GM18517 (cell line): ENCODE measurements at regions not wholly inside any gene's neighbourhood (a gene's known extent, or its start where the extent isn't known, plus 50 kb on each side); places are given as distances from the start of the nearest gene placed in this dataset.

Source experiments
- ATAC-seq: cut with Tn5 transposase; IDR thresholded peaks from one replicate; pipeline ENCODE4 v1.9.1; 2021; ENCODE audit warnings: mild to moderate bottlenecking, moderate library complexity; ENCODE audit not compliant: unreplicated experiment

- no peak for ATAC-seq
Measured at GRCh38 chr9:108473209-108474112, 382.3 kb downstream of the ACTL7B start.

GRCh38 chr9:108469654-108470053, 386.1 kb downstream of the ACTL7B start:
- ATAC-seq, result no peak

DNA sequence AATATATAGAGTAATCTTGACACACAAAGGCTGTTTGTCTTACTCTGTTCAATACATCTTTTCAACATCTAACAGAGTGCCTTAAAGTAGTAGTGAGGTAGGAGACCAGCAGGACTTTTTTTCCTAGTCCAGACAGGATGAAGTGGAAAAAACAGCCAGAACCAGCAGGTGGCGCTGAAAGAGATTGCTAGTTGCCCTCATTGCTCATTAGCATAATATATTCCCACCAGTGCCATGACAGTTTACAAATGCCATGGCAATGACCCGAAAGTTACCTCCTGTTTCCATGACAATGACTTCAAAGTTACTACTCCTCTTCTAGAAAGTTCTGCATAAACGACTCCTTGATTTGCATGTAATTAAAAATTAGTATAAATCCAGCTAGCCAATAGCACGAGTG, 387.4 kb downstream of the ACTL7B start:
- peak; percentile 59 for ATAC-seq

DNA sequence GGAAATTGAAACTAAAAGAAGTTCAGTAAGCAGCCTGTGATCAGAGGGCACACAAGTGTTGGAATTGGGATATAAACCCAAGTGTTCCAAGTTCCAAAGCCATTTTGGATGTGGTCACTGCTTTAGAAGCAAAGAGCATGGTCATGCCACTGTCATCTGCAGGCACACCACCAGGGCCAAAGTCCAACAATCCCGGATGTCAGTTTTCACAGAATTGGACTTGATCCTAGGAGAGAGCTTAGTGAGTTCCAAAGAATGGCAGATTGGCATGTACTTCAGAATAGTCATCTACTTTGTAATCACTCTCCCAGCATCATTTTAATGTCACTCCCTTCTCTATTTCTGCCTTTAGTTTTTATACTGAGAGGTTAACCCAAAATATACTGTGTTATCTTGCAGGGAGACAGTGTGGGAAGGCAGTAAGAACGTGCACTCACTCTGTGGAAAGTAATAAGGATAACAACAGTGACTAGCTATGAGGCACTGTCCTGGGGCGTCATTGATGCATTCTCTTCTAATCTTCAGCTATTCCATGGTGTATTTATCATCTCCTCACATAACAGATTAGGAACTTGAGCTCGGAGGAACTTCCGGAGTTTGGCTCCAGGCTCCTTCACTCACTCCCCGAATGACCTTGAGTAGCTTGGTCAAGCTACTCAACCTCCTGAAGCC, 388.0 kb downstream of the ACTL7B start:
- no peak for ATAC-seq

DNA sequence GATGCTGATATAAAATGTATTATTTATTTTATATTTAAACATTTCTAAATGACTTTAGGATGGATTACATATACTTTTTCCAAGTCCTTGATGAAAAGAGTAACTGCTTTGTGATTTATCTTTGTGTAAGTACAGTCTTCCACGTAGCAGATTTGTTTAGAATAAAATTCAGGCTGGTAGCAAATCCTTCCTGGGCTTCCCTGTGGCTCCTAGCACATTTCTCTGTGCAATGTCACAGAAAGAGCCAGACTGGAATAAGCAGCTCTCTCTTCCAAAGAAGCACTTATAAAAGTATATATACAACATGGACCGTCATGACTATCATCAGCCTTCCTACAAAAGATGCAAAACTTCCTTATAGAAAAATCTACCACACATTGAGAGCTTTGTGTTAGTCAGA, 388.6 kb downstream of the ACTL7B start:
- no peak for ATAC-seq

- ATAC-seq, result no peak
Measured at GRCh38 chr9:108466304-108466703, 389.5 kb downstream of the ACTL7B start.

- no peak for ATAC-seq
Measured at GRCh38 chr9:108463932-108464606, 391.7 kb downstream of the ACTL7B start.

DNA sequence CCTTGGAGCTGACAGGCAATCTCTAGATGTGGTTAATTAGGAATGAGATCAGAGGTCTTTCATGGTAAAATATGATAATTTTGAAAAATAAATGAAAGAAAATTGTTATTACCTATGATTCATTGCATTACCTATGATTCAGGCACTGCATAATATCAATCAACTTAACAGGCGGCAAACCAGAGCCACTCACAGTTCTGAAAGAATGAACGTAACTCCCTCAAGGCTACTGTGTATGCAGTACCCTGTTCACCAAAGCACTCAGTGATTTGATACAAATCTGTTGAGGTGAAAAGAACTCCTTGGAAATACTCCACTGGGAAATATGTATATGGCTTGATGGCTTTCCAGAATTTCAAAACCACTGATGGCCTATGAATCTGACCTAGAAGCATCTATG, 398.9 kb downstream of the ACTL7B start:
- no peak for ATAC-seq

DNA sequence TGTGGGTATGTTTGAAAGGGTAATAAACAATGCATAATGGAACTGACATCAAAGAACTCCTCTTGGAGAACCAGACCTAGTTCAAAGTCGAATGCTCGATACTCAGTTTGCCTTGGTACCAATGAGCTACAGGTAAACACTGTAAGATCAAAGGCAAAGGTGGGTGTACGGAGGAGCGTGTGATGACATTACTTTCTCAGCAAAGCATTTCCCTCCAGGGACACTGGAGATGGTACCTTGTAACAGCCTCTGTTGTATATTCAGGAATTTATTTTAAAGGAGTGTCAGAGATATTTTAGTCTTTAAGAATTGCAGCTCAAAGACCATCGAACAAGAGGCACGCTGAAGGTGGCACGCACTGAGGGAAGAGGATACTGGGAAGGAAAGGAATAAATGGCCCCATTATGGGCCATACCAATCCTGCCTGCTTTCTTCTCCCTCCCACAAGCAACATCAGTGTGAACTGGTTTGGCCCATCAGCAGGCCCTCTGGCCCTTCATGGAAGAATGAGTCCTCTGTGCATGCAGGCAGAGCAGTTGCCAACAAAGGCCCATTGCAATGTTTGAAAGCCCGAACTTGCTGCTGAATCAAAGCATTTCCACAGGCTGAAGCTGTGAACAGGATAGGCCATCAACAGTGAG, 410.2 kb downstream of the ACTL7B start:
- ATAC-seq, result no peak

- no peak for ATAC-seq
Measured at GRCh38 chr9:108444400-108445358, 411.1 kb downstream of the ACTL7B start.

GRCh38 chr9:108443741-108444140, 412.0 kb downstream of the ACTL7B start:
- ATAC-seq, result no peak

DNA sequence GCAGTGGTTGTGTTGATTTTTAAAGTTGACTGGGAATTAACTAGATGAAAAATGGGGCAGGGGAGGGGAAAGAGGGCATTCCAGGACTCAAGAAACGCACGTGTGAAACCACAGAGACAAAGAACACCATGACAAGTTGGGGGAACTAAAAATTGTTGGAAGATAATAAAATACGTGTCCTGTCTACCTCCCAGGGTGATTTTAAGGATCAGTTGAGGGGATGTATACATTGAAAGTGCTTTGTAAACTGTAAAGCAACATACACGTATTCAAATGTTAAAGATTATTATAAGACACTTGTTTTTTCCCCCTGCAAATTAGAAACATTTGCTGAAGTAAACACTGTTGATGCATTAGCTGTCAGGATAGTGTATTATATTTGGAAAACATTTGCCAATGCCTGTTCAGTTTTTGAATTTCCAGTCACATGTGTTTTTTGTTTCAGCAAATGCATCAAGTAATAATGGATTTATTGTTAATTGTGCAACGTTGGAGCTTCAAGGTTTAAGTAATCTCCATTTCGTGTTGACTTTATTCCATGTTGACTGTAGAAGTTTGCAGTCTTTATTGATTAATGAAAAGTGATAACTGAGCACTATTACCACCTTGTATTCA, 412.7 kb downstream of the ACTL7B start:
- ATAC-seq, result no peak

DNA sequence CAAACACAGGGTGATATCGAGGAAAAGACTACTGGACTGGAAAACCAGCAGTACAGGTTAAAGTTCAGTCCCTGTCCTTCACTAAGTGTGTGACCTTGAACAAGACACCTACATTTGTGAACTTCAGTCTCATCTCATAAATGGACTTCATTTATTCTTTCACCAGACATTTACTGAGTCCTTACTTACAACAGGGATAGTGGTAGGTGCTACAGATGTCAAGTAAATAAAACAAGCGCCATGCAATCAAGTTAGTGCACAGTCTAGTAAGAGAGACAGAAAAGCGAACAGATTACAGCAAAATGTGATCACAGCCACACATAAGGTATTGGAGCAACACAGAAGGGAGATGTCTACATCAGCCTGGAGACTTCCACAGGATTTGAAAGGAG, 413.2 kb downstream of the ACTL7B start:
- no peak for ATAC-seq

GRCh38 chr9:108441726-108442125, 414.1 kb downstream of the ACTL7B start:
- no peak for ATAC-seq

GRCh38 chr9:108441251-108441650, 414.5 kb downstream of the ACTL7B start:
- ATAC-seq, result no peak

DNA sequence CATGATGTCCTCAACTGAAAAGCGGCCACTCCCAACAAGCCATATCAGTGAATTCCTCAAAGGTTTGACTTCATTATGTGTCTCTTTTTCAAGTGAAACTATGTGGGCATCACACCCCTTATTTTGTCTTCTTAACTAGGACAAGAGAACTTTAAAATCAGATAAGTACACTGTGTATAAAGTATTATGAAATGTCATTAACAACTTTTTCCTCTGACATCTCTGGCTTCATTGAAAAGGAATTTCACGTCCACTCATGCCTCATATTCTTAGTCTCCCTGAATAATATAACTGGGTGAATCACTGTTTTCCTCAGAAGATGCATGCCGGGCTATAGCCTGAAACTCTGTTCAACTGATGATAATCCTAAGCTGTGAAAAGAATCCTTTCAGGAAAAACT, 415.8 kb downstream of the ACTL7B start:
- ATAC-seq, result no peak

DNA sequence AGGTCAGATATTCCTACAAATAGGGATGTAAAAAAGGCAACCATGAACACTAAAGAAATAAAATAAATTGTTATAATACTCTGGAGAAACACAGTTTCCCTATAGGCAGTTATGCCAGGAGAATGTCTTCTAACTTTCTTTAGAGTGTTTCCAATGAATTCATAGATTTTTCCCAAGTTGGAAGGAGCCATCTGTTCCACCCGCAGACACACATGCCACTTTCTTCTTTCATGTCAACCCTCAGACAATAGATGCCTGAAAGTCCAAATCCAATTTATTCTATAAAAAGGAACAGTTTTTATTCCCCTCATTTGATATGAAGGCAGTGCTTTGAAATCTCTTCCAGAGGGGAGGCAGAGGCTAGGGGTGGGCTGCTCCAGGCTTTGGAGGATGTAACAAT, 418.1 kb downstream of the ACTL7B start:
- ATAC-seq, result no peak

- ATAC-seq, result no peak
Measured at GRCh38 chr9:108436448-108436847, 419.3 kb downstream of the ACTL7B start.

DNA sequence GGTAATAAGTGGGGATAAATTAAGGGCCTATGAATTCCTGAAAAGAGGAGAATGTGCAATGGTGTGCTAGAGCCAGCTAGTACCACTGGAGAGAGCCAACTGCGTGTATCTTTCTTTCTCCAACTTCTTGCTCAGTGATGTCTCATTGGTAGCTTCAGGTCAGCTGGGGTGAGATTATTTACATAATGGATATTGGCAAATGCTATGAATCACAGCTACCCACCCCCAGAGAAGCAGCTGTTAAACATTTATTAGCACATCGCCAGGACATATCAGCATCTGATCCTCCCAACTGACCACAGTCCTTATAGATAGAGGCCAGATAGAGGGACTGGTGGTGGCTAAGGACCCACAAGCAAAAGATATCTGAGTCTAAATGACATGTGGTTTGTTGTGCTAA, 421.3 kb downstream of the ACTL7B start:
- no peak for ATAC-seq

DNA sequence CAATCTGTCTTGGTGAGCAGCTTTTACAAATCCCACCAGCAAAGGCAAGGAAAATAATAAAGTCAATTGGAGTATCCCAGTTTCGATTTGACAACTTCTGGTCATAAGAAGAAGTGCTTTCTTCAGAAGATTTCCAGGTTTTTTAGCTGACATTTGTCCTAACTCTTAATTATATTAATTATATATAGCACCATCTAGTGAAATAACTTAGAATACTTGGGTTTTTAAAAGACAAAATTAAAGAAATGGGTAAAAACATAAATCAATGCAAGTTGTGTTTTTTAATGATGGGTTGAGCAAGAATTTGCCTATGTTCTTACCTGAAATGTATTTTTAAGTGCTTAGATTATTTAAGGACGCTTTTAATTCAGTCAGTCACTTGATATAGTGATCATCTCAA, 421.8 kb downstream of the ACTL7B start:
- ATAC-seq, result no peak
